ENCODE measurements at regions not wholly inside any gene's neighbourhood (a gene's known extent, or its start where the extent isn't known, plus 50 kb on each side); places are given as distances from the start of the nearest gene placed in this dataset.

DNA sequence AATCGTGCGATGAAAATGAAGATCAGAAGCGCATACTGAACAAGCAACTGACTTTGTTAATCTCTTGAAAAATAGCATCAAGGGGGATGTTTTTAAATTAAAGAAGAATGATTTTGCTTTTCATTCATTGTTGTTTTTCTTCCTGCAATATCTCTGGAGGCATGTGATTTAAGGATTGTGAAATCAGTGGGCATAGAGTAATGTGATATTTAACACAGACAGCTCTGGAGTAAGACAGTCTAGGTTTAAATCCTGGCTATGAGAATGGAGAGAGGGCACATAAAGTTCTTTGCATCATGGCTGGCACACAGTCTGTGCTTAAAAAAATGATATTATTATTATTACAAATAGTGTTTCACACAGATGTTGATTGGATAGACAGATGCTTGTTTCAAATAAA lies 243.1 kb upstream of the NBEA start:
- CTCF ChIA-PET = interaction anchor here (0.6 to 0.7 kb wide), 2 partner anchors 175 to 242 kb away, joined by 3 to 6 read pairs; no protein-coding TSS in a partner anchor
- TF ChIP-seq, protein P1, sequence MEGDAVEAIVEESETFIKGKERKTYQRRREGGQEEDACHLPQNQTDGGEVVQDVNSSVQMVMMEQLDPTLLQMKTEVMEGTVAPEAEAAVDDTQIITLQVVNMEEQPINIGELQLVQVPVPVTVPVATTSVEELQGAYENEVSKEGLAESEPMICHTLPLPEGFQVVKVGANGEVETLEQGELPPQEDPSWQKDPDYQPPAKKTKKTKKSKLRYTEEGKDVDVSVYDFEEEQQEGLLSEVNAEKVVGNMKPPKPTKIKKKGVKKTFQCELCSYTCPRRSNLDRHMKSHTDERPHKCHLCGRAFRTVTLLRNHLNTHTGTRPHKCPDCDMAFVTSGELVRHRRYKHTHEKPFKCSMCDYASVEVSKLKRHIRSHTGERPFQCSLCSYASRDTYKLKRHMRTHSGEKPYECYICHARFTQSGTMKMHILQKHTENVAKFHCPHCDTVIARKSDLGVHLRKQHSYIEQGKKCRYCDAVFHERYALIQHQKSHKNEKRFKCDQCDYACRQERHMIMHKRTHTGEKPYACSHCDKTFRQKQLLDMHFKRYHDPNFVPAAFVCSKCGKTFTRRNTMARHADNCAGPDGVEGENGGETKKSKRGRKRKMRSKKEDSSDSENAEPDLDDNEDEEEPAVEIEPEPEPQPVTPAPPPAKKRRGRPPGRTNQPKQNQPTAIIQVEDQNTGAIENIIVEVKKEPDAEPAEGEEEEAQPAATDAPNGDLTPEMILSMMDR (conservative IDR thresholded peaks at IDR 0.05; ENCODE audit: low read depth) = no peak
- no peak overlapping the region for H3K27ac ChIP-seq
- DNase-seq (ENCODE audit: low spot score) = no peak
- POLR2A ChIA-PET (ENCODE audit: low non-redundant PET) = no interaction called here

DNA sequence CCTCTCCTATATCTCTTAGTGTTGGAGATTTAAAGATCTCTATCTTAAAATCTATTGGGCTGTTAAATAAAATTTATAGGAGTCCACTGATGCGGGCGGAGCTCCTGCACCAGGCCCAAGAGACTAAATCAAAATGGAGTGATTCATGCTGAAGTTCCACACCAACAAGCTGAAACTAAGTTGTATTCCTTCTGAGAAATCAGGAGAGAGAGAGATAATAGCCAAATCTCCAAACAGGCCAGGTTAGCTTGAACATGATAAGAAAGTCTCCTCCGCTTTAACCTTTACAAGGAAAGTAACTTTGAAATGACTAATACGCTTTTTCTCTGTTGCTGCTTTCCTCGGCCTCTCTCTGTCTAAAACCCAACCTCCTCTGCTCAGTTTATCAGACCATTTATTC lies 241.9 kb upstream of the NBEA start:
- TF ChIP-seq, protein P1 (conservative IDR thresholded peaks at IDR 0.05; ENCODE audit: low read depth) = no peak
- ChIA-PET CTCF (no interaction called here), POLR2A (ENCODE audit: low non-redundant PET) (no interaction called here)
- DNase-seq (ENCODE audit: low spot score) = no peak
- no peak overlapping the region for H3K27ac ChIP-seq

DNA sequence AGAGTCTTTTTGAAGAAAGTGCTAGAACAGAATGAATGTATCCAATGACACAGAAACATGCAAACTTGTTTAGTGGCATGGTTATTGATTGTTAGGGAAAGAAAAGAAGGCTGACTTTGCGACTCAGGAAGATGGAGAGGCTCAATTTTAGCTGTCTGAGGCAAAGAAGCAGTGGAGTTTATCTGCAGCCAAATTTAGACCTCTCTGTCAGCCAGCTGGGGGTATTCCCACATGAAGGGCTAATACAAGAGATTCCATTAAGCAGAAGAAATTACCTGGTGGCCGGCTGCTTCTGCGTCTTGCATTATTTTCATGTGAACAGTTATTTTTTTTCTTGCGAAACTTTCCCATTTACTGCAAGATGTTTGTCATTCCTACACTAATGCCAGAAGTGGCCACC lies 240.2 kb upstream of the NBEA start:
- CTCF ChIA-PET = no interaction called here
- H3K27ac ChIP-seq = no peak overlapping the region
- POLR2A ChIA-PET (ENCODE audit: low non-redundant PET) = no interaction called here
- no peak for DNase-seq (ENCODE audit: low spot score)
- TF ChIP-seq, protein P1 (conservative IDR thresholded peaks at IDR 0.05; ENCODE audit: low read depth) = no peak

DNA sequence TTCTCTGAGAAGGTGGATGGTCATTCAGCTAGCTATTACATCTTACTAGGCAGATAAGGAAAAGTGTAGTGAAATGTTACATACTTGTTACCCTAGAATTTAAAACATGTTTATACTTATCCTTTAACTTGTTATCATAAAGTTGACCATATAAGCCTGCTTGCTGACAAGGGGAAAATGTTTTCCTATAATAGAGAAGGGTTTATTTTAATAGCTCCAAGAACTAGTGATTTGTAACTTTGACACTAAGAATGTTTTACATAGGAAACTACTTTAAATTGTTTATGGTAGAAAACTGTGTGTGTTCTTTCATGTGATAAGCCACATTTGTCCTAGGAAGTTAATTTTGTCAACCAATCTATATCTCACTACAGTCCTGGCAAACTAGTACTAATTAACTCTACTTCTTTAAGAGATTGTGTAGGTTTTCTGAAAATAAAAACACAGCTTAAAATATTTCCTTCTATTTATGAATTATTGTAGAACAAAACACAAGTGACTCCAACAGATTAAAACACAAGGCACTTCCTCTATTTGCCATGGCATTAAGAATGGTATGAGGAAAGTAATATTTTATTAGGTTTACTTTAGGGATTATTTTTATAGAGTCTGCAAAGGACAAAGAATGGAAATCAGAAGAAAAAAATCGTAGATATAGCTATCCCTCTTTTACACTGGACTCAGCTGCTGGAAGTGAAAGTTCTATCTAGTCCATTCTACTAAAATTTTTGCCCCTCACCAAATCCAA lies 233.3 kb upstream of the NBEA start:
- TF ChIP-seq, protein P1 (conservative IDR thresholded peaks at IDR 0.05; ENCODE audit: low read depth) = no peak
- H3K27ac ChIP-seq = no peak overlapping the region
- ChIA-PET CTCF (no interaction called here), POLR2A (ENCODE audit: low non-redundant PET) (no interaction called here)
- DNase-seq (ENCODE audit: low spot score) = no peak

DNA sequence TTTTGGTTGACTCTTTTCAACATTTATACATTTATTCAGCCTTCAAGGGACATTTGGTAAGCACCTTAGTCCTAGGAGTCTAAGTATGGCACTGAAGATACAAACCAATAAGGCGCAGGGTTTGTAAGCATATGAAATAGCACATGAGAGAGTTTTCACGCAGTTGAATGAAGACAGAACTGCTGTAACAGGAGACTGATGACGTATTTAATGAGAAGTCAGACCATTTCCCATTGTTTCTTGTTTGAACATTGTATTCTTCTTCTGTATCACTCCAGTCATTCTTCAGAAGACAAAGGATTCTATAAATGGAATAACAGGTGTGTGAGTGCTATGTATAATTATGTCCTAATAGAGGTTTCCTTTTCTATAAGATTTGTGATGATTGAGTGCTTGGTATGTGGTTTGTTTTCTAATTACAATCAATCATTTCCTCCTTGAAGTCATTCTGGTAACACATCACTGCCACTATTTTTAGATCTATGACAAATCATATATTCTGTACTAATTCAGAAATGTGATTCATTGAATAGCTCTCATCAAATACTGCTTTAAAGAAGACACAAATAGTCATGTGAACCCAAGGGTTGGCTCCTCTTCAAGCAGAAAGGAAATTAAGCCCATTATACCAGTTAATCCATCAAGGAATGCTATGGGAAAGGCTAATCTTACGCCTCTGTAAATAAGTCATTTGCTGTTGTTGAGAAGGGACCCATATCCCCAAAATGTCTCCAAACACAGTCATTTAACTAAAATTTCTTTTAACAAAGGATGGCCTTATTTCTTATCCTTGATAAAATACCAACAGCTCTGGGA lies 222.8 kb upstream of the NBEA start:
- CTCF ChIA-PET = interaction anchor here (0.7 kb wide), 1 partner anchor 34 kb away, joined by 3 read pairs; no protein-coding TSS in a partner anchor
- TF ChIP-seq, protein P1 (conservative IDR thresholded peaks at IDR 0.05; ENCODE audit: low read depth) = no peak
- POLR2A ChIA-PET (ENCODE audit: low non-redundant PET) = no interaction called here
- no peak for DNase-seq (ENCODE audit: low spot score)
- H3K27ac ChIP-seq = no peak overlapping the region

DNA sequence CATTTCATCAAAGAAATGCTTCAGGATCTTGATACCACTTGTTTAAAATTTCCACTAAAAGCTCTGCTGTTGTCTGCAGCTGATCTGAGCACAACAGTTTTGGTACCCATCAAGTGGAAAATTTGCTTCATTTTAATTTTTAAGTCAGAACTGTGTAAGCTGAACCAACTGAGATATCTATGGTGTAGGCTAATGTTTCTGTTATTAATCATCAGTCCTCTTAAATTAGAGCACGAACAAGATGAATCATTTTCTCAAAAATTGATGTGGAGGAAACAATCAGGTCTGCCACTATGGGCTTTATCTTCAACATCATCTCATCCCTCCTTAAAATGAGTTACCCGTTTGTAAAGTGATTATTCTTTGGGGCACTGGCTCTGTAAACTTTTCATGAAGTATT lies 221.5 kb upstream of the NBEA start:
- no peak for DNase-seq (ENCODE audit: low spot score)
- CTCF ChIA-PET = interaction anchor here (0.7 kb wide), 1 partner anchor 1204 kb away, joined by 3 read pairs; no protein-coding TSS in a partner anchor
- H3K27ac ChIP-seq = no peak overlapping the region
- TF ChIP-seq, protein P1 (conservative IDR thresholded peaks at IDR 0.05; ENCODE audit: low read depth) = no peak
- POLR2A ChIA-PET (ENCODE audit: low non-redundant PET) = no interaction called here

All from RWPE1 (cell line).